Duodenal mucosa (tissue), 2 donors: ENCODE measurements at regions not wholly inside any gene's neighbourhood (a gene's known extent, or its start where the extent isn't known, plus 50 kb on each side); places are given as distances from the start of the nearest gene placed in this dataset.

ENCODE experiments used
- H3K27ac ChIP-seq: one replicate; pipeline ENCODE4 v1.7.0; 2013; ENCODE audit warnings: low read depth, low read length
- H3K27me3 ChIP-seq, 2 donors: one replicate each; pipeline ENCODE4 v1.7.0; 2013; ENCODE audit warnings: low read length in 2 of 2, control low read depth in 1 of 2; ENCODE audit not compliant: insufficient read depth in 2 of 2, control insufficient read depth in 1 of 2
- H3K36me3 ChIP-seq, 2 donors: one replicate each; pipeline ENCODE4 v1.7.0; 2013; ENCODE audit warnings: low read length in 2 of 2, control low read depth in 1 of 2; ENCODE audit not compliant: insufficient read depth in 2 of 2, control insufficient read depth in 1 of 2
- H3K4me1 ChIP-seq, 2 donors: one replicate each; pipeline ENCODE4 v1.7.0; 2013; ENCODE audit warnings: low read length in 2 of 2, control low read depth in 1 of 2; ENCODE audit not compliant: insufficient read depth in 2 of 2, control insufficient read depth in 1 of 2
- H3K4me3 ChIP-seq, 2 donors: one replicate each; pipeline ENCODE4 v1.7.0; 2013; ENCODE audit warnings: low read length in 2 of 2, low read depth in 1 of 2
- H3K9ac ChIP-seq, 2 donors: one replicate each; pipeline ENCODE4 v1.7.0; 2013; ENCODE audit warnings: low read length in 2 of 2, low read depth in 1 of 2
- H3K9me3 ChIP-seq, 2 donors: one replicate each; pipeline ENCODE4 v1.7.0; 2013; ENCODE audit warnings: low read length in 2 of 2, control low read depth in 1 of 2; ENCODE audit not compliant: control insufficient read depth in 1 of 2

GRCh38 chr2:129004485-129004884 lies 685.8 kb upstream of the HS6ST1 start:
- H3K27me3 ChIP-seq, result no peaks in the 10 kb centered on the region
- no peak overlapping the region for H3K9ac ChIP-seq
- H3K9me3 ChIP-seq, result no peaks in the 10 kb centered on the region
- no peaks in the 10 kb centered on the region for H3K4me1 ChIP-seq
- H3K4me3 ChIP-seq, result no peak overlapping the region
- H3K36me3 ChIP-seq, result no peaks in the 10 kb centered on the region
- H3K27ac ChIP-seq, result no peak overlapping the region

- H3K9me3 ChIP-seq, result no peaks in the 10 kb centered on the region
- no peak overlapping the region for H3K4me3 ChIP-seq
- H3K9ac ChIP-seq, result no peak overlapping the region
- H3K27ac ChIP-seq, result no peak overlapping the region
- H3K36me3 ChIP-seq, result no peaks in the 10 kb centered on the region
- H3K4me1 ChIP-seq, result no peaks in the 10 kb centered on the region
- H3K27me3 ChIP-seq, result no peaks in the 10 kb centered on the region
These were observed 686.3 kb upstream of the HS6ST1 start for GRCh38 chr2:129004940-129005490.

- H3K4me1 ChIP-seq, result no peaks in the 10 kb centered on the region
- H3K27me3 ChIP-seq, result no peaks in the 10 kb centered on the region
- H3K4me3 ChIP-seq, result no peak overlapping the region
- H3K27ac ChIP-seq, result no peak overlapping the region
- H3K9ac ChIP-seq, result no peak overlapping the region
- no peaks in the 10 kb centered on the region for H3K36me3 ChIP-seq
- H3K9me3 ChIP-seq, result no peaks in the 10 kb centered on the region
These were observed 687.6 kb upstream of the HS6ST1 start for GRCh38 chr2:129006135-129006886.

- Histone ChIP-seq H3K4me1 (no peaks in the 10 kb centered on the region), H3K36me3 (no peaks in the 10 kb centered on the region), H3K9ac (no peak overlapping the region), H3K9me3 (no peaks in the 10 kb centered on the region), H3K4me3 (no peak overlapping the region), H3K27me3 (no peaks in the 10 kb centered on the region), H3K27ac (no peak overlapping the region)
These were observed 688.2 kb upstream of the HS6ST1 start for GRCh38 chr2:129006901-129007300.

- Histone ChIP-seq H3K4me3 (no peak overlapping the region), H3K36me3 (no peaks in the 10 kb centered on the region), H3K27ac (no peak overlapping the region), H3K4me1 (no peaks in the 10 kb centered on the region), H3K9ac (no peak overlapping the region), H3K9me3 (no peaks in the 10 kb centered on the region), H3K27me3 (no peaks in the 10 kb centered on the region)
These were observed 689.6 kb upstream of the HS6ST1 start for GRCh38 chr2:129008055-129008880.

- no peak overlapping the region for H3K27ac ChIP-seq
- H3K36me3 ChIP-seq, result no peaks in the 10 kb centered on the region
- H3K9ac ChIP-seq, result no peak overlapping the region
- H3K27me3 ChIP-seq, result no peaks in the 10 kb centered on the region
- no peaks in the 10 kb centered on the region for H3K9me3 ChIP-seq
- H3K4me1 ChIP-seq, result no peaks in the 10 kb centered on the region
- no peak overlapping the region for H3K4me3 ChIP-seq
These were observed 690.4 kb upstream of the HS6ST1 start for GRCh38 chr2:129008881-129009554.

GRCh38 chr2:129009555-129010146 lies 691.0 kb upstream of the HS6ST1 start:
- Histone ChIP-seq H3K27me3 (no peaks in the 10 kb centered on the region), H3K9me3 (no peaks in the 10 kb centered on the region), H3K36me3 (no peaks in the 10 kb centered on the region), H3K4me3 (no peak overlapping the region), H3K9ac (no peak overlapping the region), H3K4me1 (no peaks in the 10 kb centered on the region), H3K27ac (no peak overlapping the region)

GRCh38 chr2:129010262-129010661 lies 691.6 kb upstream of the HS6ST1 start:
- H3K27ac ChIP-seq, result no peak overlapping the region
- H3K9ac ChIP-seq, result no peak overlapping the region
- no peak overlapping the region for H3K4me3 ChIP-seq
- H3K27me3 ChIP-seq, result no peaks in the 10 kb centered on the region
- no peaks in the 10 kb centered on the region for H3K36me3 ChIP-seq
- H3K4me1 ChIP-seq, result no peaks in the 10 kb centered on the region
- H3K9me3 ChIP-seq, result no peaks in the 10 kb centered on the region

GRCh38 chr2:129011466-129012061 lies 692.9 kb upstream of the HS6ST1 start:
- Histone ChIP-seq H3K27me3 (no peaks in the 10 kb centered on the region), H3K9me3 (no peaks in the 10 kb centered on the region), H3K9ac (no peak overlapping the region), H3K36me3 (no peaks in the 10 kb centered on the region), H3K4me3 (no peak overlapping the region), H3K4me1 (no peaks in the 10 kb centered on the region), H3K27ac (no peak overlapping the region)
